Activated naive CD8-positive, alpha-beta T cell treated with anti-CD3 and anti-CD28 coated beads, Interleukin-2, amount 50 U/mL, for 24 hours (primary cell): ENCODE measurements at regions not wholly inside any gene's neighbourhood (a gene's known extent, or its start where the extent isn't known, plus 50 kb on each side); places are given as distances from the start of the nearest gene placed in this dataset.
"Not testable (repeated sequence)": the region's sequence is repeated elsewhere in the genome, so short reads cannot be mapped to it uniquely, and the experiment has no call there.

Experiments used
- ATAC-seq: fragments of 150-1000 bp; cut with Tn5 transposase; one replicate; pipeline ENCODE4 v1.10.0; 2021
- DNase-seq: peaks from one replicate; pipeline ENCODE4 v3.0.0; 2021
- H3K27ac Mint-ChIP-seq: one replicate; pipeline ENCODE4 v1.8.0; 2021; ENCODE audit warnings: mild to moderate bottlenecking, mixed read lengths
- H3K27me3 Mint-ChIP-seq: one replicate; pipeline ENCODE4 v1.8.0; 2021; ENCODE audit warnings: mixed read lengths
- H3K36me3 Mint-ChIP-seq: one replicate; pipeline ENCODE4 v1.8.0; 2021; ENCODE audit warnings: low read depth, mixed read lengths
- H3K4me1 Mint-ChIP-seq: one replicate; pipeline ENCODE4 v1.8.0; 2021; ENCODE audit warnings: mixed read lengths
- H3K4me3 Mint-ChIP-seq: one replicate; pipeline ENCODE4 v1.8.0; 2021; ENCODE audit warnings: mild to moderate bottlenecking, moderate library complexity, mixed read lengths
- H3K9me3 Mint-ChIP-seq: one replicate; pipeline ENCODE4 v1.8.0; 2021; ENCODE audit warnings: mixed read lengths

- Mint-ChIP-seq H3K27me3 (no peaks in the 10 kb centered on the region), H3K9me3 (no peaks in the 10 kb centered on the region), H3K4me1 (no peaks in the 10 kb centered on the region), H3K36me3 (no peaks in the 10 kb centered on the region), H3K27ac (no peak overlapping the region), H3K4me3 (no peak overlapping the region)
- peak; percentile 67 for DNase-seq
- peak; percentile 63 for ATAC-seq
Observed at GRCh38 chr22:26835929-26836528, 178.6 kb downstream of the MIAT start.

- Mint-ChIP-seq H3K4me3 (no peak overlapping the region), H3K27ac (no peak overlapping the region), H3K36me3 (no peaks in the 10 kb centered on the region), H3K4me1 (no peaks in the 10 kb centered on the region), H3K27me3 (no peaks in the 10 kb centered on the region), H3K9me3 (no peaks in the 10 kb centered on the region)
- DNase-seq (no peak), ATAC-seq (no peak)
Observed at GRCh38 chr22:26837784-26838470, 180.5 kb downstream of the MIAT start.

GRCh38 chr22:26838471-26838825 lies 181.1 kb downstream of the MIAT start:
- DNase-seq, result no peak
- no peaks in the 10 kb centered on the region for H3K9me3 Mint-ChIP-seq
- no peaks in the 10 kb centered on the region for H3K27me3 Mint-ChIP-seq
- no peak for ATAC-seq
- H3K4me3 Mint-ChIP-seq, result no peak overlapping the region
- no peaks in the 10 kb centered on the region for H3K4me1 Mint-ChIP-seq
- H3K27ac Mint-ChIP-seq, result no peak overlapping the region
- no peaks in the 10 kb centered on the region for H3K36me3 Mint-ChIP-seq

- H3K27me3 Mint-ChIP-seq, result no peaks in the 10 kb centered on the region
- H3K27ac Mint-ChIP-seq, result no peak overlapping the region
- no peak overlapping the region for H3K4me3 Mint-ChIP-seq
- no peaks in the 10 kb centered on the region for H3K4me1 Mint-ChIP-seq
- H3K9me3 Mint-ChIP-seq, result no peaks in the 10 kb centered on the region
- H3K36me3 Mint-ChIP-seq, result no peaks in the 10 kb centered on the region
- DNase-seq, result no peak
- no peak for ATAC-seq
Observed at GRCh38 chr22:26839216-26839615, 181.8 kb downstream of the MIAT start.

GRCh38 chr22:26840770-26841169 lies 183.4 kb downstream of the MIAT start:
- not testable (repeated sequence) for H3K4me1 Mint-ChIP-seq, H3K9me3 Mint-ChIP-seq, H3K27ac Mint-ChIP-seq, H3K36me3 Mint-ChIP-seq, H3K27me3 Mint-ChIP-seq, H3K4me3 Mint-ChIP-seq, ATAC-seq, DNase-seq

- H3K4me3 Mint-ChIP-seq, result no peak overlapping the region
- DNase-seq (no peak), ATAC-seq (no peak)
- H3K27me3 Mint-ChIP-seq, result no peaks in the 10 kb centered on the region
- no peaks in the 10 kb centered on the region for H3K9me3 Mint-ChIP-seq
- H3K4me1 Mint-ChIP-seq, result no peaks in the 10 kb centered on the region
- H3K27ac Mint-ChIP-seq, result no peak overlapping the region
- H3K36me3 Mint-ChIP-seq, result no peaks in the 10 kb centered on the region
Observed at GRCh38 chr22:26842103-26842502, 184.7 kb downstream of the MIAT start.

DNA sequence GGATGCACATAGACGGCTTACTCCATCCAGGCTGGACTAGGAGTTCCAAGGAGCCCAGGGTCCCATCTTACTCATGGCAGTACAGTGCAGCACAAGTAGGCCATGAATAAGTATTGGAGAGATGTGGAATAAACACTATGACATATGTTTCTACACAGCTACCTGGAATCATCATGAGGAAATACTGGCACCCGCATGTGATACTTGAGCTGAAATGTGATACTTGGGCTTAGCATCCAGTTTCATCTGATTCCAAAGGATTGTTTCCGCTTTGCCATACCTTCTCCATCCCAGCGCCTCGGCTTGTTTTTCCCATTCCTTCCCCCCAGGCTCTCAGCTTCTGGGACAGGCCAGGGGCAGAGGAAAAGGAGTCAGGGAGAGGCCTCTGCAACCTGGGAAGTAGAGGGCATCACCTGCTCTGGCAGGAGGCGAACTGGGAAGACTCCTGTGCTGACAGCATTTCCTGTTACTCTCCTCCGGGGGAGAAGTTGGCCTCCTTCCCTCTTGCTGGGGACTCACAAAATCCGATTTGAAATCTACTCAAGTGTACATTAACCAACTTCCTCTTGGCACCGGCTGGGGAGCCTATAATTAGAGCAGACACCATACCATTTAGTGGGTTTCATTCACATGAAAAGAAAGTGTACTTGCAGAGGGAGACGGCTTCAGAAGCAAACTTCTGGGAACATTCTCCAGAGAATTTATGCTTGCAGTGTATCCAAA lies 187.8 kb downstream of the MIAT start:
- ATAC-seq, result no peak
- H3K9me3 Mint-ChIP-seq, result no peaks in the 10 kb centered on the region
- no peak for DNase-seq
- H3K27me3 Mint-ChIP-seq, result no peaks in the 10 kb centered on the region
- no peaks in the 10 kb centered on the region for H3K4me1 Mint-ChIP-seq
- H3K36me3 Mint-ChIP-seq, result no peaks in the 10 kb centered on the region
- no peak overlapping the region for H3K4me3 Mint-ChIP-seq
- no peak overlapping the region for H3K27ac Mint-ChIP-seq

DNA sequence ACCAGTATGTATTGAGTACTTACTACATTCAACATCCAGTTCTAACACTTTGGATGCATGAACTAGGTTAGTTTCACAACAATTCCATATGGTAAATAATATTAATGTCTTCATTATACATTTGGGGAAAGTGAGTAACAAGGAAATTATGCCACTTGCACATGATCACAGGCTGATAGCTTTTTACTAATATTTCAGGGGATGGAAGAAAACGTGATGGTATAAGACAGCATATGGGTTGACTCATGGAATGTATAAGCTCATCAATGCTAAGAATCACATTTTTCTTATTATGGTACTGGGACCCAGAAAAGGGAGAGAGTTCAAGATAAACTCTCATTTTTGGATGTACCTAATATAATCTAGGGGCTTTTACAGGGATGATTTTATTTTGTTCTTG lies 188.7 kb downstream of the MIAT start:
- no peak overlapping the region for H3K27ac Mint-ChIP-seq
- no peaks in the 10 kb centered on the region for H3K27me3 Mint-ChIP-seq
- H3K36me3 Mint-ChIP-seq, result no peaks in the 10 kb centered on the region
- no peaks in the 10 kb centered on the region for H3K9me3 Mint-ChIP-seq
- no peaks in the 10 kb centered on the region for H3K4me1 Mint-ChIP-seq
- H3K4me3 Mint-ChIP-seq, result no peak overlapping the region
- no peak for DNase-seq
- ATAC-seq, result no peak

GRCh38 chr22:26846645-26847044 lies 189.3 kb downstream of the MIAT start:
- Mint-ChIP-seq H3K9me3 (no peaks in the 10 kb centered on the region), H3K4me1 (no peaks in the 10 kb centered on the region), H3K27ac (no peak overlapping the region), H3K27me3 (no peaks in the 10 kb centered on the region), H3K36me3 (no peaks in the 10 kb centered on the region), H3K4me3 (no peak overlapping the region)
- DNase-seq (no peak), ATAC-seq (no peak)

DNA sequence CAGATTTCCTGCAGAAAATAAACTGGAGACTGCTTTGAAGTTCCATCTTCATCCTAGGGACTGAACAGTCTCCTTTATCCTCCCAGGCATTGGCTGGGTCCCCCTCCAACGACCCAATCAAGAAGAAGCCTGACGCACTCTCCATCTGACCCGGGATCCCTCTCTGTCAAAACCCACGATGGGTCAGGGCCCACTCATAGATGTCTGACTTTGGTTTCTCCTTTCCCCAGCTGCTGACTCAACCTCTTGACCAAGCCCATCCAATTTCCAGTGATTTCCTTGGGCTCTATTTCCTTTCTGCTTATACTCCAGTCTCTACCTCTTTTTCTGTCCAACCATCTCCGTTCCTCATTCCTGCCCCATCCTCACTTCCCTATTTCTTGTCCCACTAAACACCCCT lies 189.7 kb downstream of the MIAT start:
- no peaks in the 10 kb centered on the region for H3K4me1 Mint-ChIP-seq
- no peaks in the 10 kb centered on the region for H3K36me3 Mint-ChIP-seq
- no peaks in the 10 kb centered on the region for H3K9me3 Mint-ChIP-seq

DNA sequence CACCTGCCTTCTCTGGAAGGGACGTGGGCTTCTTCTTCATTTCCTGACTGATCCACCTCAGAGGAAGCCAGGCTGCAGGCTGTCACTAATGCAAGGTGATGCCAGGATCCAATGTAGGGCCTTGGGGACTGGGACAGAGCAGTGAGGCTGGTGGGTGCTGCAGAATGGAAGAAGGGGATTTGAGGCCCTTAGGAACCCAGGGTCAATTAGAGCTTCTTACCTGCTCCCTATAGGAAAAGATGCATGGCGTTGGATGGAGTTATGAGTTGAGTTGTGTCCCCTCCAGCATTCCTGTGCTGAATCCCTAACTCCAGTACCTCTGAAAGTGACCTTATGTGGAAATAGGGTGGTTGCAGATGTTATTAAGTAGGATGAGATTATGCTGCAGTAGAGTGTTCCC lies 190.4 kb downstream of the MIAT start:
- Mint-ChIP-seq H3K27ac (no peak overlapping the region), H3K9me3 (no peaks in the 10 kb centered on the region), H3K27me3 (no peaks in the 10 kb centered on the region), H3K4me3 (no peak overlapping the region), H3K36me3 (no peaks in the 10 kb centered on the region), H3K4me1 (no peaks in the 10 kb centered on the region)
- DNase-seq (no peak), ATAC-seq (no peak)

More for the DNA sequence above, 189.7 kb downstream of the MIAT start:
- Mint-ChIP-seq H3K27me3 (no peaks in the 10 kb centered on the region), H3K4me3 (no peak overlapping the region), H3K27ac (no peak overlapping the region)
- ATAC-seq (no peak), DNase-seq (no peak)

GRCh38 chr22:26848244-26848920 lies 191.0 kb downstream of the MIAT start:
- no peak for DNase-seq
- no peaks in the 10 kb centered on the region for H3K27me3 Mint-ChIP-seq

GRCh38 chr22:26849575-26849974 lies 192.2 kb downstream of the MIAT start:
- Mint-ChIP-seq H3K9me3 (no peaks in the 10 kb centered on the region), H3K4me3 (no peak overlapping the region), H3K4me1 (no peaks in the 10 kb centered on the region), H3K27ac (no peak overlapping the region), H3K36me3 (no peaks in the 10 kb centered on the region), H3K27me3 (no peaks in the 10 kb centered on the region)
- ATAC-seq (no peak), DNase-seq (no peak)

More at GRCh38 chr22:26848244-26848920, 191.0 kb downstream of the MIAT start:
- ATAC-seq, result no peak
- Mint-ChIP-seq H3K4me3 (no peak overlapping the region), H3K36me3 (no peaks in the 10 kb centered on the region), H3K9me3 (no peaks in the 10 kb centered on the region), H3K27ac (no peak overlapping the region), H3K4me1 (no peaks in the 10 kb centered on the region)

GRCh38 chr22:26851125-26851524 lies 193.7 kb downstream of the MIAT start:
- ATAC-seq (no peak), DNase-seq (no peak)
- H3K27ac Mint-ChIP-seq, result no peak overlapping the region
- H3K9me3 Mint-ChIP-seq, result no peaks in the 10 kb centered on the region
- H3K4me1 Mint-ChIP-seq, result no peaks in the 10 kb centered on the region
- no peak overlapping the region for H3K4me3 Mint-ChIP-seq
- H3K27me3 Mint-ChIP-seq, result no peaks in the 10 kb centered on the region
- no peaks in the 10 kb centered on the region for H3K36me3 Mint-ChIP-seq

GRCh38 chr22:26852176-26852575 lies 194.8 kb downstream of the MIAT start:
- Mint-ChIP-seq H3K27me3 (no peaks in the 10 kb centered on the region), H3K4me1 (no peaks in the 10 kb centered on the region), H3K27ac (no peak overlapping the region), H3K9me3 (no peaks in the 10 kb centered on the region), H3K4me3 (no peak overlapping the region), H3K36me3 (no peaks in the 10 kb centered on the region)
- no peak for DNase-seq
- no peak for ATAC-seq
